Fibroblast of the aortic adventitia (primary cell): ENCODE measurements at regions not wholly inside any gene's neighbourhood (a gene's known extent, or its start where the extent isn't known, plus 50 kb on each side); places are given as distances from the start of the nearest gene placed in this dataset.
A peak's percentile ranks its signal among the peaks of the same experiment; 100 is the strongest.

Experiments
- DNase-seq: peaks from one replicate; pipeline ENCODE4 v3.0.0-alpha.2; 2010; ENCODE audit warnings: low read depth
- H3K4me3 ChIP-seq: 2 replicates; pipeline ENCODE4 v1.5.1; 2011; ENCODE audit warnings: low read depth, mild to moderate bottlenecking, control low read depth, low read length, moderate library complexity
- CTCF ChIP-seq: IDR thresholded peaks from 2 replicates; pipeline ENCODE4 v1.5.1; 2011; ENCODE audit warnings: mild to moderate bottlenecking, low read length, control low read depth, inconsistent platforms; ENCODE audit not compliant: insufficient read depth

- H3K4me3 ChIP-seq: no peak overlapping the region
- DNase-seq: no peak
- TF ChIP-seq CTCF: no peak
Observed at GRCh38 chr7:130881799-130882141, 147.8 kb upstream of the KLF14 start.

GRCh38 chr7:130882396-130882795 is 148.4 kb upstream of the KLF14 start:
- DNase-seq: no peak
- TF ChIP-seq CTCF: no peak
- H3K4me3 ChIP-seq: no peak overlapping the region

GRCh38 chr7:130883928-130884327 is 149.9 kb upstream of the KLF14 start:
- no peak for TF ChIP-seq CTCF
- no peak for DNase-seq
- H3K4me3 ChIP-seq: no peak overlapping the region

GRCh38 chr7:130884437-130885417 is 150.7 kb upstream of the KLF14 start:
- no peak for TF ChIP-seq CTCF
- peak; percentile 52 for DNase-seq
- H3K4me3 ChIP-seq: no peak overlapping the region

GRCh38 chr7:130886438-130887135 is 152.6 kb upstream of the KLF14 start:
- DNase-seq: no peak
- TF ChIP-seq CTCF: no peak
- H3K4me3 ChIP-seq: no peak overlapping the region

- peak; percentile 81 for DNase-seq
- no peak for TF ChIP-seq CTCF
- H3K4me3 ChIP-seq: no peak overlapping the region
Observed at GRCh38 chr7:130887182-130887956, 153.4 kb upstream of the KLF14 start.
